Skeletal muscle tissue (tissue), 3 donors: ENCODE measurements at regions not wholly inside any gene's neighbourhood (a gene's known extent, or its start where the extent isn't known, plus 50 kb on each side); places are given as distances from the start of the nearest gene placed in this dataset.

Experiments
- H3K27ac ChIP-seq: one replicate; pipeline ENCODE4 v1.7.0; 2013; ENCODE audit warnings: mild to moderate bottlenecking, low read depth, low read length, inconsistent platforms
- H3K27me3 ChIP-seq, 3 donors: one replicate each; pipeline ENCODE4 v1.7.0; 2013; ENCODE audit warnings: low read length in 3 of 3; ENCODE audit not compliant: control insufficient read depth in 3 of 3, insufficient read depth in 3 of 3
- H3K36me3 ChIP-seq, 3 donors: one replicate each; pipeline ENCODE4 v1.7.0; 2013; ENCODE audit warnings: low read length in 3 of 3; ENCODE audit not compliant: control insufficient read depth in 3 of 3, insufficient read depth in 3 of 3
- H3K4me1 ChIP-seq, 3 donors: one replicate each; pipeline ENCODE4 v1.7.0; 2013; ENCODE audit warnings: low read length in 3 of 3, mild to moderate bottlenecking in 3 of 3; ENCODE audit not compliant: control insufficient read depth in 3 of 3, insufficient read depth in 3 of 3
- H3K4me3 ChIP-seq, 3 donors: one replicate each; pipeline ENCODE4 v1.7.0; 2013; ENCODE audit warnings: low read length in 3 of 3
- H3K9ac ChIP-seq, 3 donors: one replicate each; pipeline ENCODE4 v1.7.0; 2013; ENCODE audit warnings: low read length in 3 of 3, mild to moderate bottlenecking in 3 of 3, moderate library complexity in 2 of 3, low read depth in 1 of 3
- H3K9me3 ChIP-seq, 3 donors: one replicate each; pipeline ENCODE4 v1.7.0; 2013; ENCODE audit warnings: low read length in 3 of 3; ENCODE audit not compliant: control insufficient read depth in 3 of 3
- donor health status: Osteomylitis.

- Histone ChIP-seq H3K27me3 (no peaks in the 10 kb centered on the region), H3K4me3 (no peak overlapping the region), H3K27ac (no peak overlapping the region), H3K4me1 (no peaks in the 10 kb centered on the region), H3K9me3 (no peaks in the 10 kb centered on the region), H3K9ac (no peak overlapping the region), H3K36me3 (no peaks in the 10 kb centered on the region)
These were observed 256.8 kb upstream of the RARB start for GRCh38 chr3:25171118-25171807.

- Histone ChIP-seq H3K27me3 (no peaks in the 10 kb centered on the region), H3K27ac (no peak overlapping the region), H3K4me3 (no peak overlapping the region), H3K9ac (no peak overlapping the region), H3K36me3 (no peaks in the 10 kb centered on the region), H3K4me1 (no peaks in the 10 kb centered on the region), H3K9me3 (no peaks in the 10 kb centered on the region)
These were observed 256.2 kb upstream of the RARB start for GRCh38 chr3:25171897-25172296.

- H3K9me3 ChIP-seq = no peaks in the 10 kb centered on the region
- no peak overlapping the region for H3K4me3 ChIP-seq
- no peak overlapping the region for H3K27ac ChIP-seq
- H3K9ac ChIP-seq = no peak overlapping the region
- no peaks in the 10 kb centered on the region for H3K27me3 ChIP-seq
- no peaks in the 10 kb centered on the region for H3K36me3 ChIP-seq
- no peaks in the 10 kb centered on the region for H3K4me1 ChIP-seq
These were observed 254.5 kb upstream of the RARB start for GRCh38 chr3:25173606-25174005.

GRCh38 chr3:25174251-25174650, 253.8 kb upstream of the RARB start:
- Histone ChIP-seq H3K4me3 (no peak overlapping the region), H3K36me3 (no peaks in the 10 kb centered on the region), H3K27ac (no peak overlapping the region), H3K4me1 (no peaks in the 10 kb centered on the region), H3K9me3 (no peaks in the 10 kb centered on the region), H3K9ac (no peak overlapping the region), H3K27me3 (no peaks in the 10 kb centered on the region)

GRCh38 chr3:25177041-25177440, 251.0 kb upstream of the RARB start:
- H3K4me3 ChIP-seq = no peak overlapping the region
- no peaks in the 10 kb centered on the region for H3K27me3 ChIP-seq
- no peaks in the 10 kb centered on the region for H3K36me3 ChIP-seq
- no peaks in the 10 kb centered on the region for H3K4me1 ChIP-seq
- H3K27ac ChIP-seq = no peak overlapping the region
- H3K9ac ChIP-seq = no peak overlapping the region
- H3K9me3 ChIP-seq = no peaks in the 10 kb centered on the region

GRCh38 chr3:25178672-25179071, 249.4 kb upstream of the RARB start:
- Histone ChIP-seq H3K4me3 (no peak overlapping the region), H3K27me3 (no peaks in the 10 kb centered on the region), H3K4me1 (no peaks in the 10 kb centered on the region), H3K9me3 (no peaks in the 10 kb centered on the region), H3K9ac (no peak overlapping the region), H3K27ac (no peak overlapping the region), H3K36me3 (no peaks in the 10 kb centered on the region)

GRCh38 chr3:25181096-25181495, 247.0 kb upstream of the RARB start:
- H3K9ac ChIP-seq = no peak overlapping the region
- H3K36me3 ChIP-seq = no peaks in the 10 kb centered on the region
- no peaks in the 10 kb centered on the region for H3K9me3 ChIP-seq
- H3K27ac ChIP-seq = no peak overlapping the region
- no peak overlapping the region for H3K4me3 ChIP-seq
- H3K27me3 ChIP-seq = no peaks in the 10 kb centered on the region
- no peaks in the 10 kb centered on the region for H3K4me1 ChIP-seq

GRCh38 chr3:25182794-25183193, 245.3 kb upstream of the RARB start:
- no peaks in the 10 kb centered on the region for H3K27me3 ChIP-seq
- no peaks in the 10 kb centered on the region for H3K36me3 ChIP-seq
- no peaks in the 10 kb centered on the region for H3K9me3 ChIP-seq
- no peak overlapping the region for H3K27ac ChIP-seq
- H3K4me3 ChIP-seq = no peak overlapping the region
- no peak overlapping the region for H3K9ac ChIP-seq
- H3K4me1 ChIP-seq = no peaks in the 10 kb centered on the region

GRCh38 chr3:25184641-25185250, 243.3 kb upstream of the RARB start:
- Histone ChIP-seq H3K4me1 (no peaks in the 10 kb centered on the region), H3K4me3 (no peak overlapping the region), H3K9me3 (no peaks in the 10 kb centered on the region), H3K36me3 (no peaks in the 10 kb centered on the region), H3K9ac (no peak overlapping the region), H3K27me3 (no peaks in the 10 kb centered on the region), H3K27ac (no peak overlapping the region)

GRCh38 chr3:25191673-25192072, 236.4 kb upstream of the RARB start:
- H3K9me3 ChIP-seq = no peaks in the 10 kb centered on the region
- no peak overlapping the region for H3K9ac ChIP-seq
- H3K27me3 ChIP-seq = no peaks in the 10 kb centered on the region
- no peak overlapping the region for H3K4me3 ChIP-seq
- H3K27ac ChIP-seq = no peak overlapping the region
- no peaks in the 10 kb centered on the region for H3K36me3 ChIP-seq
- H3K4me1 ChIP-seq = no peaks in the 10 kb centered on the region
